ENCODE measurements at regions not wholly inside any gene's neighbourhood (a gene's known extent, or its start where the extent isn't known, plus 50 kb on each side); places are given as distances from the start of the nearest gene placed in this dataset.

GRCh38 chr1:17890815-17891191 is 135.7 kb downstream of the ACTL8 start:
- no peak overlapping the region for H3K4me3 ChIP-seq (replicated peaks in 1 of 3; ENCODE audit: low read depth in 2 of 3, low read length in 3 of 3)
- no peaks in the 10 kb centered on the region for H4K20me1 ChIP-seq (ENCODE audit: insufficient read depth, low read length)
- WGBS (ENCODE audit: insufficient coverage) = 85% methylated on average over 5 of the region's 8 CpGs
- H3K36me3 Mint-ChIP-seq = no peaks in the 10 kb centered on the region
- no peak overlapping the region for H3K27ac Mint-ChIP-seq
- H2AFZ ChIP-seq (ENCODE audit: insufficient read depth, low read depth, low read length, poor library complexity, severe bottlenecking) = no peak overlapping the region
- no peak for DNase-seq
- no peak for TF ChIP-seq CTCF (IDR thresholded peaks at IDR 0.05)
- peak overlapping the region in 1 of 2 donors; percentile 23 for H3K4me3 Mint-ChIP-seq
- no peaks in the 10 kb centered on the region for H3K27me3 ChIP-seq (ENCODE audit: control insufficient read depth in 2 of 2, insufficient read depth in 2 of 2, low read length in 2 of 2)
- H3K79me2 ChIP-seq (ENCODE audit: insufficient read depth, low read length) = no peaks in the 10 kb centered on the region
- H3K9me3 Mint-ChIP-seq = peaks cover 0 to 2% (median 0%) of the 10 kb centered on the region in 7 donors
- no peaks in the 10 kb centered on the region for H3K4me1 Mint-ChIP-seq
- no peak overlapping the region for H3K27ac ChIP-seq (ENCODE audit: low read depth in 1 of 2, low read length in 2 of 2)
- H3K27me3 Mint-ChIP-seq (ENCODE audit: low read depth in 3 of 3) = peaks cover 5 to 13% (median 8%) of the 10 kb centered on the region in 3 donors
- intact Hi-C loops (cut with micrococcal nuclease) = no loop called here
- no peaks in the 10 kb centered on the region for H3K4me1 ChIP-seq (ENCODE audit: control insufficient read depth in 1 of 2, insufficient read depth in 2 of 2, low read length in 2 of 2)
- H3K9ac ChIP-seq (ENCODE audit: insufficient read depth, low read length, poor library complexity, severe bottlenecking) = no peak overlapping the region
- H3K4me2 ChIP-seq (replicated peaks; ENCODE audit: extremely low read depth, low read length, poor library complexity, severe bottlenecking) = no peak overlapping the region
- no peaks in the 10 kb centered on the region for H3K9me3 ChIP-seq (replicated peaks in 1 of 2; ENCODE audit: control insufficient read depth in 1 of 2, insufficient read depth in 1 of 2, low read length in 2 of 2)
- no peaks in the 10 kb centered on the region for H3K36me3 ChIP-seq (replicated peaks in 1 of 2; ENCODE audit: control insufficient read depth in 1 of 2, insufficient read depth in 2 of 2, low read length in 2 of 2)

- Histone ChIP-seq H3K4me1 (ENCODE audit: control insufficient read depth in 1 of 2, insufficient read depth in 2 of 2, low read length in 2 of 2) (no peaks in the 10 kb centered on the region), H2AFZ (ENCODE audit: insufficient read depth, low read depth, low read length, poor library complexity, severe bottlenecking) (no peak overlapping the region), H3K79me2 (ENCODE audit: insufficient read depth, low read length) (no peaks in the 10 kb centered on the region), H3K4me3 (replicated peaks in 1 of 3; ENCODE audit: low read depth in 2 of 3, low read length in 3 of 3) (no peak overlapping the region), H3K9me3 (replicated peaks in 1 of 2; ENCODE audit: control insufficient read depth in 1 of 2, insufficient read depth in 1 of 2, low read length in 2 of 2) (no peaks in the 10 kb centered on the region), H3K36me3 (replicated peaks in 1 of 2; ENCODE audit: control insufficient read depth in 1 of 2, insufficient read depth in 2 of 2, low read length in 2 of 2) (no peaks in the 10 kb centered on the region), H3K27ac (ENCODE audit: low read depth in 1 of 2, low read length in 2 of 2) (no peak overlapping the region), H3K4me2 (replicated peaks; ENCODE audit: extremely low read depth, low read length, poor library complexity, severe bottlenecking) (no peak overlapping the region), H4K20me1 (ENCODE audit: insufficient read depth, low read length) (no peaks in the 10 kb centered on the region), H3K27me3 (ENCODE audit: control insufficient read depth in 2 of 2, insufficient read depth in 2 of 2, low read length in 2 of 2) (no peaks in the 10 kb centered on the region), H3K9ac (ENCODE audit: insufficient read depth, low read length, poor library complexity, severe bottlenecking) (no peak overlapping the region)
- Mint-ChIP-seq H3K27ac (no peak overlapping the region), H3K36me3 (no peaks in the 10 kb centered on the region), H3K27me3 (ENCODE audit: low read depth in 3 of 3) (peaks cover 5 to 10% (median 8%) of the 10 kb centered on the region in 3 donors), H3K9me3 (peaks cover 0 to 2% (median 0%) of the 10 kb centered on the region in 7 donors), H3K4me3 (no peak overlapping the region), H3K4me1 (no peaks in the 10 kb centered on the region)
- 86% methylated on average over 6 of the region's 9 CpGs for WGBS (ENCODE audit: insufficient coverage)
- DNase-seq = no peak
- intact Hi-C loops (cut with micrococcal nuclease) = no loop called here
- TF ChIP-seq CTCF (IDR thresholded peaks at IDR 0.05) = no peak
Measured at GRCh38 chr1:17891205-17892110, 136.3 kb downstream of the ACTL8 start.

Data from CD14-positive monocyte (primary cell).